ENCODE measurements at regions not wholly inside any gene's neighbourhood (a gene's known extent, or its start where the extent isn't known, plus 50 kb on each side); places are given as distances from the start of the nearest gene placed in this dataset.

DNA sequence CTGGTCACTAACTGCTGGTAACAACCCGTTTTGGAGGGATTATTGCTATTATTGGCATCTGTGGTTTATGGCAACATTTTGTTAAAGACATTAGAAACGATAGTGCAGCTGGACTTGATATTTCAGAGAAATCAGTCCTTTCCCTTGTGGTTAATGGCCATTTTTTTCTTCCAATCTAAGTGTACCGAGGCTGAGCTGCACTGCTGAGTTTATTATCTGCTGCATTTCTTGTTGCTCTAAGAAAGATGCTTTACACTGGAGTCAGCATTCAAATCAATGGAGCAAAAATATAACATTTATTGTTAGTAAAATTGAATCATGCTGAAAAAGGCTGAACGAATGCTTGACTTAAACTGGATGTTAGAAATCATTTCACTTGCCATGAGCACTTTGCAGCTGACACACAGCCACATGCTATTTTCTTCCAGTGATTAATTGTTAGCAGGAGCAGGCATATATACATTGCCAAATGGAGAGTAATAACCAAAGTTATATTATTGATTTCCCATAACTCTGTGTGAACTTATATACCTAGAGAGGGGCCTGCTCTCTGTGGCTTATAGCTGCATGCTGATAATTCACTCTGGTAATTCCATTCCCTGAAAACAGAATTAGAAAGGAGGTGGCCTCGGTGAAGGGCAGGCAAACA is 66.5 kb upstream of the TTC29 start:
- Mint-ChIP-seq H3K9me3 (no peaks in the 10 kb centered on the region), H3K4me3 (no peak overlapping the region), H3K27me3 (ENCODE audit: low read depth) (no peaks in the 10 kb centered on the region), H3K27ac (no peak overlapping the region), H3K4me1 (peaks cover 33 to 40% of the 10 kb centered on the region in 2 experiments), H3K36me3 (ENCODE audit: insufficient read depth in 1 of 3, low read depth in 3 of 3) (no peaks in the 10 kb centered on the region)
- Histone ChIP-seq H3K18ac (ENCODE audit: insufficient read length, low read depth, low read length) (no peak overlapping the region), H3K23me2 (ENCODE audit: insufficient read length, low read depth, low read length, poor library complexity, severe bottlenecking) (no peaks in the 10 kb centered on the region), H3T11ph (ENCODE audit: low read length) (no peak overlapping the region), H2BK12ac (ENCODE audit: insufficient read length, low read depth, low read length) (no peak overlapping the region), H2BK20ac (ENCODE audit: low read depth, low read length, poor library complexity, severe bottlenecking) (no peak overlapping the region), H3K79me2 (ENCODE audit: insufficient read depth, low read length) (no peaks in the 10 kb centered on the region), H3K23ac (ENCODE audit: insufficient read length, low read depth, low read length) (no peak overlapping the region), H3K9me3 (ENCODE audit: control insufficient read depth, low read depth, low read length) (no peaks in the 10 kb centered on the region), H4K5ac (ENCODE audit: insufficient read length, low read depth, low read length) (no peak overlapping the region), H2AK5ac (ENCODE audit: insufficient read length, low read length) (no peak overlapping the region), H2BK15ac (ENCODE audit: low read depth, low read length) (no peak overlapping the region), H3K4me1 (ENCODE audit: insufficient read depth, low read length) (no peaks in the 10 kb centered on the region; the same call in 1 of the 2 replicates), H3K27me3 (ENCODE audit: insufficient read depth, low read length) (no peaks in the 10 kb centered on the region), H4K8ac (replicated peaks; ENCODE audit: insufficient read length, low read depth, low read length) (no peak overlapping the region), H3K9ac (ENCODE audit: extremely low read depth, insufficient read length, low read length) (no peak overlapping the region), H3K4ac (ENCODE audit: low read depth, low read length) (no peak overlapping the region), H2BK5ac (ENCODE audit: insufficient read length, low read length) (no peak overlapping the region), H3K56ac (ENCODE audit: insufficient read length, low read depth, low read length) (no peak overlapping the region), H4K91ac (ENCODE audit: insufficient read length, low read depth, low read length) (no peak overlapping the region), H2BK120ac (ENCODE audit: low read depth, low read length, poor library complexity, severe bottlenecking) (no peak overlapping the region), H3K14ac (ENCODE audit: insufficient read depth, low read length) (no peak overlapping the region), H3K79me1 (ENCODE audit: insufficient read depth, low read depth, low read length, poor library complexity, severe bottlenecking) (no peaks in the 10 kb centered on the region), H4K20me1 (ENCODE audit: control insufficient read depth, insufficient read depth, insufficient read length) (no peaks in the 10 kb centered on the region), H3K27ac (ENCODE audit: insufficient read length, low read depth, low read length) (no peak overlapping the region), H3K4me2 (ENCODE audit: insufficient read depth, insufficient read length, low read length) (no peak overlapping the region), H2AFZ (ENCODE audit: low read length) (no peak overlapping the region)
- no peak for DNase-seq
- TF ChIP-seq, protein P1, sequence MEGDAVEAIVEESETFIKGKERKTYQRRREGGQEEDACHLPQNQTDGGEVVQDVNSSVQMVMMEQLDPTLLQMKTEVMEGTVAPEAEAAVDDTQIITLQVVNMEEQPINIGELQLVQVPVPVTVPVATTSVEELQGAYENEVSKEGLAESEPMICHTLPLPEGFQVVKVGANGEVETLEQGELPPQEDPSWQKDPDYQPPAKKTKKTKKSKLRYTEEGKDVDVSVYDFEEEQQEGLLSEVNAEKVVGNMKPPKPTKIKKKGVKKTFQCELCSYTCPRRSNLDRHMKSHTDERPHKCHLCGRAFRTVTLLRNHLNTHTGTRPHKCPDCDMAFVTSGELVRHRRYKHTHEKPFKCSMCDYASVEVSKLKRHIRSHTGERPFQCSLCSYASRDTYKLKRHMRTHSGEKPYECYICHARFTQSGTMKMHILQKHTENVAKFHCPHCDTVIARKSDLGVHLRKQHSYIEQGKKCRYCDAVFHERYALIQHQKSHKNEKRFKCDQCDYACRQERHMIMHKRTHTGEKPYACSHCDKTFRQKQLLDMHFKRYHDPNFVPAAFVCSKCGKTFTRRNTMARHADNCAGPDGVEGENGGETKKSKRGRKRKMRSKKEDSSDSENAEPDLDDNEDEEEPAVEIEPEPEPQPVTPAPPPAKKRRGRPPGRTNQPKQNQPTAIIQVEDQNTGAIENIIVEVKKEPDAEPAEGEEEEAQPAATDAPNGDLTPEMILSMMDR (conservative IDR thresholded peaks at IDR 0.05), result no peak
- no CpG with 5 or more reads among the region's 5 CpGs for WGBS (ENCODE audit: extremely low coverage, insufficient read length, low lambda C conversion rate)

All from H9 (cell line).